Right renal pelvis (tissue), 4 donors: ENCODE measurements at regions not wholly inside any gene's neighbourhood (a gene's known extent, or its start where the extent isn't known, plus 50 kb on each side); places are given as distances from the start of the nearest gene placed in this dataset.
"Not testable (repeated sequence)": the region's sequence is repeated elsewhere in the genome, so short reads cannot be mapped to it uniquely, and the experiment has no call there.

Experiments used
- DNase-seq, 4 donors: peaks; one replicate each; pipeline ENCODE4 v3.0.0-alpha.2; 2013; ENCODE audit warnings: low read depth in 4 of 4, low spot score in 3 of 4, missing footprints in 1 of 4

- not testable (repeated sequence) for DNase-seq
Measured at GRCh38 chrX:1847790-1848189, 232.9 kb downstream of the ASMT start.

- no peak for DNase-seq
Measured at GRCh38 chrX:1851527-1851926, 236.7 kb downstream of the ASMT start.

GRCh38 chrX:1852082-1852481 is 237.2 kb downstream of the ASMT start:
- DNase-seq: no peak

- no peak for DNase-seq
Measured at GRCh38 chrX:1853447-1853846, 238.6 kb downstream of the ASMT start.

- DNase-seq: no peak
Measured at GRCh38 chrX:1853916-1854315, 239.1 kb downstream of the ASMT start.

GRCh38 chrX:1854861-1855260 is 240.0 kb downstream of the ASMT start:
- not testable (repeated sequence) for DNase-seq

GRCh38 chrX:1859266-1859665 is 244.4 kb downstream of the ASMT start:
- not testable (repeated sequence) for DNase-seq

GRCh38 chrX:1860936-1861594 is 246.2 kb downstream of the ASMT start:
- no peak for DNase-seq

- not testable (repeated sequence) for DNase-seq
Measured at GRCh38 chrX:1863995-1864394, 249.1 kb downstream of the ASMT start.

GRCh38 chrX:1870421-1870820 is 255.6 kb downstream of the ASMT start:
- DNase-seq: no peak

- no peak for DNase-seq
Measured at GRCh38 chrX:1871887-1872286, 257.0 kb downstream of the ASMT start.

GRCh38 chrX:1873671-1874070 is 258.8 kb downstream of the ASMT start:
- no peak for DNase-seq

GRCh38 chrX:1874416-1874815 is 259.6 kb downstream of the ASMT start:
- no peak for DNase-seq

- no peak for DNase-seq
Measured at GRCh38 chrX:1874899-1875298, 260.0 kb downstream of the ASMT start.

- DNase-seq: no peak
Measured at GRCh38 chrX:1876041-1876440, 261.2 kb downstream of the ASMT start.

GRCh38 chrX:1877780-1878179 is 262.9 kb downstream of the ASMT start:
- DNase-seq: no peak

- not testable (repeated sequence) for DNase-seq
Measured at GRCh38 chrX:1880884-1881817, 266.3 kb downstream of the ASMT start.

GRCh38 chrX:1883772-1884171 is 268.9 kb downstream of the ASMT start:
- DNase-seq: no peak

GRCh38 chrX:1884446-1884845 is 269.6 kb downstream of the ASMT start:
- DNase-seq: no peak

- DNase-seq: no peak
Measured at GRCh38 chrX:1885116-1885515, 270.3 kb downstream of the ASMT start.

- not testable (repeated sequence) for DNase-seq
Measured at GRCh38 chrX:1888305-1888704, 273.4 kb downstream of the ASMT start.

GRCh38 chrX:1894026-1894294 is 279.1 kb downstream of the ASMT start:
- DNase-seq: no peak
